ENCODE measurements at regions not wholly inside any gene's neighbourhood (a gene's known extent, or its start where the extent isn't known, plus 50 kb on each side); places are given as distances from the start of the nearest gene placed in this dataset.
A peak's percentile ranks its signal among the peaks of the same experiment; 100 is the strongest.
"Not testable (repeated sequence)": the region's sequence is repeated elsewhere in the genome, so short reads cannot be mapped to it uniquely, and the experiment has no call there.

DNA sequence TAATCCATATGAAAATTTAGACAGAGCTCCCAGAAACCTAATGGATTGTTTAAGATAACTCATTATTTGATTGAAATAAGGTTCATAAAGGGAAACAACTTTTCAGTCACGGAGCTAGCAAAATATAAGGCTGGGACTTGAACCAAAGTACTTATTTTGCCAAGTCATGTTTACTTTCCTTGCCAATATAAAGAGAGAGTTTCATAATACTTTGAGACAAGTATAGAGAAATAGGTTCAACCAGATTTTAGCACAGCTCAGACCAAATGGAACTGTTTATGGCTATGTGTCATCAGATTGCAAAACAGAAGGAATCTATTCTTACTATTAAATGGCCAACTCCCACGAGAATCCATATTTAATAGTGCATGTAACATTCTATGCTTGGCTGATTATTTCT is 1517.5 kb upstream of the TENM4 start:
- H3K4me3 ChIP-seq (ENCODE audit: low read depth, low read length): no peak overlapping the region
- H3K27me3 ChIP-seq (ENCODE audit: control insufficient read depth, insufficient read depth, low read length): no peaks in the 10 kb centered on the region
- H3K9me3 ChIP-seq (ENCODE audit: control insufficient read depth, insufficient read depth, low read length): no peaks in the 10 kb centered on the region
- H3K27ac ChIP-seq (ENCODE audit: low read depth, low read length): no peak overlapping the region
- WGBS (ENCODE audit: insufficient coverage): no CpG with 5 or more reads among the region's 2 CpGs
- peak in 1 of 6 donors; percentile 25 for DNase-seq (ENCODE audit: low read depth in 4 of 6, low spot score in 6 of 6)
- no peaks in the 10 kb centered on the region for H3K36me3 ChIP-seq (ENCODE audit: control insufficient read depth, insufficient read depth, low read length)
- H3K4me1 ChIP-seq (ENCODE audit: control insufficient read depth, insufficient read depth, low read length): no peaks in the 10 kb centered on the region

GRCh38 chr11:80955588-80955987 is 1514.8 kb upstream of the TENM4 start:
- no CpG with 5 or more reads among the region's 7 CpGs for WGBS (ENCODE audit: insufficient coverage)
- H3K27me3 ChIP-seq (ENCODE audit: control insufficient read depth, insufficient read depth, low read length): no peaks in the 10 kb centered on the region
- H3K27ac ChIP-seq (ENCODE audit: low read depth, low read length): no peak overlapping the region
- no peaks in the 10 kb centered on the region for H3K36me3 ChIP-seq (ENCODE audit: control insufficient read depth, insufficient read depth, low read length)
- no peak overlapping the region for H3K4me3 ChIP-seq (ENCODE audit: low read depth, low read length)
- no peaks in the 10 kb centered on the region for H3K4me1 ChIP-seq (ENCODE audit: control insufficient read depth, insufficient read depth, low read length)
- no peak for DNase-seq (ENCODE audit: low read depth in 4 of 6, low spot score in 6 of 6)
- H3K9me3 ChIP-seq (ENCODE audit: control insufficient read depth, insufficient read depth, low read length): peaks cover 3% of the 10 kb centered on the region

DNA sequence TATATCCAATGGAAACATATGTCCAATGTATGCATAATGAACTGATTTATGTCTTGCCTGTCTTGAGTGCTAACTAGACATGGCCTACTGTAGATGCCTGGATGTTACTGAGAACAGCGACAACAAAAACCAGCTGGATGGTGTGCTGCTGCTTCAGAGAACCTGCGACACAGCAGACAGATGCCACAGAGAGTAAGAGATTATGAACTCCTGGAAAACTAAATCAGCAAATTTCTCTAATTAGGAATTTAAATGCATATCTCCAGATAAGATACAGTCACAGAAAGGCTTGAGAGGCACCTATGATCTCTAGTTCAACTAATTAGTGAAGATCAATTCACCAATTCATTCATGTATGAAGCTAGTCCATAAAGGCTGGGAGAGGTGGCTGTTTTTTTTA is 1508.0 kb upstream of the TENM4 start:
- 83% methylated on average over 1 of the region's 2 CpGs for WGBS (ENCODE audit: insufficient coverage)

DNA sequence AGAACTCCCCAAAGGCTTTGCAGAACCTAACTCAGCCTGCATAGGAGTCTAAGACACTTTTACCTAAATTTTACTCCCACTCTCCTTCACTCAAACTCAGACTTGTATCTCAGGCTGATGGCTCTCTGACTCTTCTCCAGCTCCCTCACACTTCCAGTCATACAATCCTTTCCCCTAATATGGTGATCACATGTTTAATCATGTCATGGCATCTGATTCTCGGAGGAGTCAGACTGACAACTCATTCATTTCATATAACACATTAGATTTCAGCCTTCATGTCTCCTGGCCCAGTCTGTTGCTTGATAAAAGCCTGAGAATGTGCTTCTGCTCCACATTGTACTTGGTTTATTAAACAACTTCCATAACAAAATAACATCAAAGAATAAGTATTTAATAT is 1503.9 kb upstream of the TENM4 start:
- DNase-seq (ENCODE audit: low read depth in 4 of 6, low spot score in 6 of 6): no peak
- H3K9me3 ChIP-seq (ENCODE audit: control insufficient read depth, insufficient read depth, low read length): peaks cover 4% of the 10 kb centered on the region
- no peak overlapping the region for H3K4me3 ChIP-seq (ENCODE audit: low read depth, low read length)
- no peaks in the 10 kb centered on the region for H3K27me3 ChIP-seq (ENCODE audit: control insufficient read depth, insufficient read depth, low read length)
- no peaks in the 10 kb centered on the region for H3K36me3 ChIP-seq (ENCODE audit: control insufficient read depth, insufficient read depth, low read length)
- H3K4me1 ChIP-seq (ENCODE audit: control insufficient read depth, insufficient read depth, low read length): no peaks in the 10 kb centered on the region
- 88% methylated on average over 1 of the region's 1 CpG for WGBS (ENCODE audit: insufficient coverage)
- no peak overlapping the region for H3K27ac ChIP-seq (ENCODE audit: low read depth, low read length)

More for the DNA sequence above, 1508.0 kb upstream of the TENM4 start:
- Histone ChIP-seq H3K27me3 (ENCODE audit: control insufficient read depth, insufficient read depth, low read length) (no peaks in the 10 kb centered on the region), H3K4me3 (ENCODE audit: low read depth, low read length) (no peak overlapping the region), H3K36me3 (ENCODE audit: control insufficient read depth, insufficient read depth, low read length) (no peaks in the 10 kb centered on the region), H3K27ac (ENCODE audit: low read depth, low read length) (no peak overlapping the region), H3K4me1 (ENCODE audit: control insufficient read depth, insufficient read depth, low read length) (no peaks in the 10 kb centered on the region), H3K9me3 (ENCODE audit: control insufficient read depth, insufficient read depth, low read length) (peaks cover 7% of the 10 kb centered on the region)
- no peak for DNase-seq (ENCODE audit: low read depth in 4 of 6, low spot score in 6 of 6)

- Histone ChIP-seq H3K27ac (ENCODE audit: low read depth, low read length) (no peak overlapping the region), H3K36me3 (ENCODE audit: control insufficient read depth, insufficient read depth, low read length) (no peaks in the 10 kb centered on the region), H3K27me3 (ENCODE audit: control insufficient read depth, insufficient read depth, low read length) (no peaks in the 10 kb centered on the region), H3K9me3 (ENCODE audit: control insufficient read depth, insufficient read depth, low read length) (no peaks in the 10 kb centered on the region), H3K4me1 (ENCODE audit: control insufficient read depth, insufficient read depth, low read length) (no peaks in the 10 kb centered on the region), H3K4me3 (ENCODE audit: low read depth, low read length) (no peak overlapping the region)
- DNase-seq (ENCODE audit: low read depth in 4 of 6, low spot score in 6 of 6): no peak
Measured at GRCh38 chr11:80943226-80943625, 1502.4 kb upstream of the TENM4 start.

GRCh38 chr11:80937842-80938241 is 1497.0 kb upstream of the TENM4 start:
- H3K4me3 ChIP-seq (ENCODE audit: low read depth, low read length): no peak overlapping the region
- no peak overlapping the region for H3K27ac ChIP-seq (ENCODE audit: low read depth, low read length)
- H3K9me3 ChIP-seq (ENCODE audit: control insufficient read depth, insufficient read depth, low read length): no peaks in the 10 kb centered on the region
- DNase-seq (ENCODE audit: low read depth in 4 of 6, low spot score in 6 of 6): no peak
- no peaks in the 10 kb centered on the region for H3K4me1 ChIP-seq (ENCODE audit: control insufficient read depth, insufficient read depth, low read length)
- WGBS (ENCODE audit: insufficient coverage): no CpG with 5 or more reads among the region's 3 CpGs
- H3K36me3 ChIP-seq (ENCODE audit: control insufficient read depth, insufficient read depth, low read length): no peaks in the 10 kb centered on the region
- no peaks in the 10 kb centered on the region for H3K27me3 ChIP-seq (ENCODE audit: control insufficient read depth, insufficient read depth, low read length)

- Histone ChIP-seq H3K4me1 (ENCODE audit: control insufficient read depth, insufficient read depth, low read length) (no peaks in the 10 kb centered on the region), H3K4me3 (ENCODE audit: low read depth, low read length) (no peak overlapping the region), H3K36me3 (ENCODE audit: control insufficient read depth, insufficient read depth, low read length) (no peaks in the 10 kb centered on the region), H3K27ac (ENCODE audit: low read depth, low read length) (no peak overlapping the region), H3K27me3 (ENCODE audit: control insufficient read depth, insufficient read depth, low read length) (no peaks in the 10 kb centered on the region), H3K9me3 (ENCODE audit: control insufficient read depth, insufficient read depth, low read length) (no peaks in the 10 kb centered on the region)
- no CpG with 5 or more reads among the region's 4 CpGs for whole genome bisulfite sequencing (ENCODE audit: insufficient coverage)
- DNase-seq (ENCODE audit: low read depth in 4 of 6, low spot score in 6 of 6): no peak
Measured at GRCh38 chr11:80930038-80930437, 1489.2 kb upstream of the TENM4 start.

- no CpG with 5 or more reads among the region's 1 CpG for WGBS (ENCODE audit: insufficient coverage)
- H3K4me3 ChIP-seq (ENCODE audit: low read depth, low read length): no peak overlapping the region
Measured at GRCh38 chr11:80929031-80929805, 1488.4 kb upstream of the TENM4 start.

GRCh38 chr11:80925321-80925720 is 1484.5 kb upstream of the TENM4 start:
- Histone ChIP-seq H3K27ac (ENCODE audit: low read depth, low read length) (no peak overlapping the region), H3K36me3 (ENCODE audit: control insufficient read depth, insufficient read depth, low read length) (no peaks in the 10 kb centered on the region), H3K4me1 (ENCODE audit: control insufficient read depth, insufficient read depth, low read length) (no peaks in the 10 kb centered on the region), H3K27me3 (ENCODE audit: control insufficient read depth, insufficient read depth, low read length) (no peaks in the 10 kb centered on the region), H3K4me3 (ENCODE audit: low read depth, low read length) (no peak overlapping the region), H3K9me3 (ENCODE audit: control insufficient read depth, insufficient read depth, low read length) (no peaks in the 10 kb centered on the region)
- WGBS (ENCODE audit: insufficient coverage): 100% methylated on average over 1 of the region's 5 CpGs
- peak in 2 of 6 donors; percentile 5 to 28 for DNase-seq (ENCODE audit: low read depth in 4 of 6, low spot score in 6 of 6)

More at GRCh38 chr11:80929031-80929805, 1488.4 kb upstream of the TENM4 start:
- Histone ChIP-seq H3K9me3 (ENCODE audit: control insufficient read depth, insufficient read depth, low read length) (no peaks in the 10 kb centered on the region), H3K4me1 (ENCODE audit: control insufficient read depth, insufficient read depth, low read length) (no peaks in the 10 kb centered on the region), H3K27ac (ENCODE audit: low read depth, low read length) (no peak overlapping the region), H3K36me3 (ENCODE audit: control insufficient read depth, insufficient read depth, low read length) (no peaks in the 10 kb centered on the region), H3K27me3 (ENCODE audit: control insufficient read depth, insufficient read depth, low read length) (no peaks in the 10 kb centered on the region)
- no peak for DNase-seq (ENCODE audit: low read depth in 4 of 6, low spot score in 6 of 6)

- H3K27me3 ChIP-seq (ENCODE audit: control insufficient read depth, insufficient read depth, low read length); H3K27ac ChIP-seq (ENCODE audit: low read depth, low read length); H3K4me3 ChIP-seq (ENCODE audit: low read depth, low read length); H3K36me3 ChIP-seq (ENCODE audit: control insufficient read depth, insufficient read depth, low read length); H3K9me3 ChIP-seq (ENCODE audit: control insufficient read depth, insufficient read depth, low read length); H3K4me1 ChIP-seq (ENCODE audit: control insufficient read depth, insufficient read depth, low read length); DNase-seq (ENCODE audit: low read depth in 4 of 6, low spot score in 6 of 6): not testable (repeated sequence)
Measured at GRCh38 chr11:80921310-80921709, 1480.5 kb upstream of the TENM4 start.

Data from spinal cord (tissue), 9 donors.